SK-N-SH (cell line): ENCODE measurements at regions not wholly inside any gene's neighbourhood (a gene's known extent, or its start where the extent isn't known, plus 50 kb on each side); places are given as distances from the start of the nearest gene placed in this dataset.

Experiments used
- EZH2phosphoT487 ChIP-seq: fragments of 200-600 bp; sonication (generic); IDR thresholded peaks from 2 replicates; pipeline ENCODE4 v1.6.1; 2017; ENCODE audit warnings: low read depth, mixed run types, mild to moderate bottlenecking, antibody characterized with exemption, moderate library complexity, borderline replicate concordance
- GATA2 ChIP-seq: sonication (generic); formaldehyde crosslinking; IDR thresholded peaks from 2 replicates; pipeline ENCODE4 v1.5.0; 2020; ENCODE audit warnings: mild to moderate bottlenecking, missing genetic modification reagents
- NRF1 ChIP-seq: IDR thresholded peaks from 2 replicates; pipeline ENCODE4 v1.6.1; 2012; ENCODE audit warnings: low read depth, mild to moderate bottlenecking, low read length
- TF ChIP-seq, protein P1 (sequence below): fragments of 150-350 bp; IDR thresholded peaks from 2 replicates; pipeline ENCODE4 v1.6.1; 2017; ENCODE audit warnings: antibody characterized with exemption, low read length, low read depth, borderline replicate concordance
- TF ChIP-seq, protein P2 (sequence below): fragments of 200-600 bp; sonication (generic); IDR thresholded peaks from 2 replicates; pipeline ENCODE4 v1.6.1; 2017; ENCODE audit warnings: antibody characterized with exemption, mild to moderate bottlenecking, moderate library complexity

DNA sequence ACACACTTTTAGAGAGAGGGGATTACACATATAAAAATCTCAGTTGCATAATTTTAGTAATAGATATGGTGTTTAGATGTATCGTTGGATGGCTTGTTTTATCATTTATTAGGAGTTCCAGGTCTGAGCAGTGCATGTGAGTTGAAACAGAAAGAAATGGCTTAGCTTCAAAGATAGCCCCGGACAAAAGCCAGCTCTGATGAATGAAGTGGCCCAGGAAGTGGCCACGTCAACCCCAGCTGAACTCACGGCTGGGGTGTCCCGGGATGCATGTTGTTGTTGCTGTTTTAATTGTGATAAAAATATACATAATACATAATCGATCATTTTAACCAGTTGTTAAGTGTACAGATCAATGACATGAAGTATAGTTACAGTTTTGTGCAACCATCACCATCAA, 1513.6 kb downstream of the BRD1 start:
- TF ChIP-seq, protein P1, sequence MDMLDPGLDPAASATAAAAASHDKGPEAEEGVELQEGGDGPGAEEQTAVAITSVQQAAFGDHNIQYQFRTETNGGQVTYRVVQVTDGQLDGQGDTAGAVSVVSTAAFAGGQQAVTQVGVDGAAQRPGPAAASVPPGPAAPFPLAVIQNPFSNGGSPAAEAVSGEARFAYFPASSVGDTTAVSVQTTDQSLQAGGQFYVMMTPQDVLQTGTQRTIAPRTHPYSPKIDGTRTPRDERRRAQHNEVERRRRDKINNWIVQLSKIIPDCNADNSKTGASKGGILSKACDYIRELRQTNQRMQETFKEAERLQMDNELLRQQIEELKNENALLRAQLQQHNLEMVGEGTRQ: no peak
- TF ChIP-seq GATA2 (no peak), EZH2phosphoT487 (no peak), NRF1 (no peak)
- TF ChIP-seq, protein P2, sequence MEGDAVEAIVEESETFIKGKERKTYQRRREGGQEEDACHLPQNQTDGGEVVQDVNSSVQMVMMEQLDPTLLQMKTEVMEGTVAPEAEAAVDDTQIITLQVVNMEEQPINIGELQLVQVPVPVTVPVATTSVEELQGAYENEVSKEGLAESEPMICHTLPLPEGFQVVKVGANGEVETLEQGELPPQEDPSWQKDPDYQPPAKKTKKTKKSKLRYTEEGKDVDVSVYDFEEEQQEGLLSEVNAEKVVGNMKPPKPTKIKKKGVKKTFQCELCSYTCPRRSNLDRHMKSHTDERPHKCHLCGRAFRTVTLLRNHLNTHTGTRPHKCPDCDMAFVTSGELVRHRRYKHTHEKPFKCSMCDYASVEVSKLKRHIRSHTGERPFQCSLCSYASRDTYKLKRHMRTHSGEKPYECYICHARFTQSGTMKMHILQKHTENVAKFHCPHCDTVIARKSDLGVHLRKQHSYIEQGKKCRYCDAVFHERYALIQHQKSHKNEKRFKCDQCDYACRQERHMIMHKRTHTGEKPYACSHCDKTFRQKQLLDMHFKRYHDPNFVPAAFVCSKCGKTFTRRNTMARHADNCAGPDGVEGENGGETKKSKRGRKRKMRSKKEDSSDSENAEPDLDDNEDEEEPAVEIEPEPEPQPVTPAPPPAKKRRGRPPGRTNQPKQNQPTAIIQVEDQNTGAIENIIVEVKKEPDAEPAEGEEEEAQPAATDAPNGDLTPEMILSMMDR: no peak
